ENCODE measurements at regions not wholly inside any gene's neighbourhood (a gene's known extent, or its start where the extent isn't known, plus 50 kb on each side); places are given as distances from the start of the nearest gene placed in this dataset.

DNA sequence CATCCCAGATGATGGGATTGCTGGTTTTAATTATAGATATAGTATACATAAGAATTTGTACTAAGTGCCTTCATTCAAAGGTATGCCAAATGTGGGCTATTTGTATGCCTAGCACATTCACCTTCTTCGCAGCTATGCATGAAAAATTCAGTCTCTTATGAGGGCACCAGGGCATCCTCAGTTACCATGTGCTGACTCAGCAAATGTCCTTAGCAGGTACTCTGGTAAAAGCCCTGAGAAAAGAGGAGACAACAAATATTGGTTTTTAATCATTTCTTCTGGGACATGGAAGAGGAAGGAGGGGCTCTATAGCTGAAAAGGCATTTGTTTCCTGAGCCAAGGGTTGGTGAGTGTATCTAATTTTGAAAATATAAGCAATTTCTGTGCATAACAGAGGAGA is 258.1 kb upstream of the BMP2 start (continued):
- TF ChIP-seq PHF8 (conservative IDR thresholded peaks at IDR 0.05; ENCODE audit: low read depth, low read length) (no peak), MAFK (IDR thresholded peaks at IDR 0.05; ENCODE audit: low read depth, low read length) (peak; percentile 97)
